HG03280 (cell line): ENCODE measurements at regions not wholly inside any gene's neighbourhood (a gene's known extent, or its start where the extent isn't known, plus 50 kb on each side); places are given as distances from the start of the nearest gene placed in this dataset.
A peak's percentile ranks its signal among the peaks of the same experiment; 100 is the strongest.
"Not testable (repeated sequence)": the region's sequence is repeated elsewhere in the genome, so short reads cannot be mapped to it uniquely, and the experiment has no call there.

Source experiments
- ATAC-seq: cut with Tn5 transposase; IDR thresholded peaks from one replicate; pipeline ENCODE4 v1.9.1; 2021; ENCODE audit warnings: mild to moderate bottlenecking, moderate library complexity; ENCODE audit not compliant: unreplicated experiment

DNA sequence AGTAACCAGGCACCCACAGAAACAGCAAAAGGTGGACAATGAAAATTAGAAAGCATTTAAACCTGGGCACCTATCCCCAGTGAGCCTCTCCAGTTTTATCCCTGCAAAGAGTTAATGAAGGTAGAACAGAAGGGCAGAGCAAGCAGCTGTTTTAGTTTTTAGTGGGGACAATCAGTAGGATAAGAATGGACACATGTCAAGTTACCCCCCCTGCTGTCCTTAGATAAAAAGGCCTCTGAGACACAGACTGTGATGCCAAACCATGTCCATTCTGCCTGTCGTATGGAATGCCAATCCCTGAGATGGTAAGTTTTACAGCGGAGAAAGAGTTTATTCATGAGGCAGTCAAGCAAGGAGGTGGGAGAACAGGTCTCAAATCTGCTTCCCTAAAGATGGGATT lies 162.6 kb upstream of the AGR3 start:
- no peak for ATAC-seq

DNA sequence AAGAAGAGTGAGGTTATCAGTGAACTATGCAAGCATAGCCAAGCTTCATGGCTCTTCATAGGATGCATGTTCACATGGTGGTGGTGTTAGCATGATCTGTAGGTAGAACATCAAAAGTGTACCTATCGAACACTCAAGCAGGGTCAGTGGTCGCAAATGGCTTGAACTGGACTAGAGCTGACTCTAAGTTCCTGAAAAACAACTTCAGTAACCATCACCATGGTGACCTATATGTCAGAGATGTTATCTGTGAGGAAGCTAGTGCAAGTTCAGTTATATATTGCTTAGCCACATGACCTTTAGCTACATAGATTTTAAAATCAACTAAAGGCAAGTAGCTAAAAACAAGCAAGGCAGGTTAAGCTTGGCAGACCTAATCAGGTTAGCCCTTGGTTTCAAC lies 163.1 kb upstream of the AGR3 start:
- ATAC-seq, result no peak

DNA sequence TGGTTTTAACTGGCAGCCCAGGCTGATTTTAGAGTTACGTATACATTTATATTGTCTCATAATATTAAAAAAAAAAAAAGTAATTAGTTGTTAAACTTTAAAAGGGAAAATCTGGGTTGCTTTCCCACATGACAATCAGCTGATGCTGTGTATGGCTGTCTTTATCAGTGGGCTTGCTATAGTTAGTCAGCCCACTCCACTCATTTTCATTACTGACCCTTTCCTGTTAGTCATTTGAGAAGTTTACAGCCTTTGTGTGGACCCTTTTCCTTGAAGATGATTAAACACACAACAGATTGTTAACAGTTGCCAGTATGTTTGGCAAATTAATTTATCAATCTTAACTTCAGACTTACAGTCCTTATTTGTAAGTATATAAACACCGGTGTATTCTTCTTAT lies 164.5 kb upstream of the AGR3 start:
- no peak for ATAC-seq

DNA sequence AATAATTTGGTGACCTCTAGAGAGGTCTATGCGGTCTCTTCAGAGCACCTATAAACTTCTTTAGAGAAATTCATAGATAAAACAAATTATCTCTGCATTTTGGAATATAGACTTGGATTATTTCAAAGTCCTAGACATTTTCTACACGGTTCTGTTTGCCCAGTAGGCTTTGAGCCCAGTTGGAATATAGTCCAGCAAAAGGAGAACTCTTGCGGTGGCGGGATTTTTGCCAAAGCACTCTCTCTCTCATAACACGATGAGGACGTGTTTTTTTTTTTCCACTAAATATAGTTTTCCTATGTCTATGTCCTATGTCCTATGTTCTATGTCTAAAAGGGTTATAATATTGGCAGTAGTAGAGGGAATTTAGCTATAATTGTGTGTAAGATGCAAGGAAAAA lies 164.9 kb upstream of the AGR3 start:
- no peak for ATAC-seq

DNA sequence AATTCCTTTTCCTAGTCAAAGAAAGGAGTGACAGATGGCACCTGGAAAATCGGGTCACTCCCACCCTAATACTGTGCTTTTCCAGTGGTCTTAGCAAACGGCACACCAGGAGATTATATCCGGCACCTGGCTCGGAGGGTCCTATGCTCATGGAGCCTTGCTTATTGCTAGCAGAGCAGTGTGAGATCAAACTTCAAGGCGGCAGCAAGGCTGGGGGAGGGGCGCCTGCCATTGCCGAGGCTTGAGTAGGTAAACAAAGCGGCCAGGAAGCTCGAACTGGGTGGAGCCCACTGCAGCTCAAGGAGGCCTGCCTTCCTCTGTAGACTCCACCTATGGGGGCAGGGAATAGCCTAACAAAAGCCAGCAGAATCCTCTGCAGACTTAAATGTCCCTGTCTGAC lies 171.4 kb upstream of the AGR3 start:
- ATAC-seq, result not testable (repeated sequence)

DNA sequence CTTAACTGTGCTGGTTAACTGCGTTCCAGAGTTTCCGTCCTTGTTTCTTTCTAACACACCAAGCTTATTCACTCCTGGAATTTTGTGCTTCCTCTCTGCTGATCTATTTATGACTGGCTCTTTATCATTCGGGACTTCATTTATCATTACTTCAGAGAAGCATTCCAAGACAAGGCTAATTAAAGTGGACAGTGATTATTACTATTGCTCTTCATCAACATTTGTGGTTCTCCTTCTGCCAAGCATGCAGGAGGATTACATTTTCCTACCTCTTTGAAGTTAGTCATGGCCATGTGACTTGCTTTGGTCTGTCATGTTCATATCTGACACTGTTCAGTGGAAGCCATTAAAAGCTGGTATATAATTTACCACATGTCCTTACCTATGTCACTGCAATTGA lies 172.4 kb upstream of the AGR3 start:
- ATAC-seq, result no peak

DNA sequence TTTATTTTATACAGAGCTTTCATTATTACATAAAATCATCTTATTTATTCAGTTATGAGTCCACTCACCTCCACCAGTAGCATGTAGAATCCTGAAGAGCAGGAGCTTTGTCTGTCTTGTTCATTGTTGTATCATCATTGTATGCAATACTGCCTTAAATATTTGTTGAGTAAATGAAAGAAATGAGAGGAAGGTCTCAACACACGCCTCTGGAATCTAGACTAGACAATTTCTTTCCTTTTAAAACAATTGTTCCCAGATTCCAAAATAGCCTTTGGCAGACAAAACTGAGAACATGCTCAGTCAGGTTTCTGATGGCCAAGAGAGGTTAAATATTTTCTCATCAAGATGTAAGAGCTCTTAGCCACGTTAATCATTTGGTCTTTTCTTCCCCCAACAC lies 173.1 kb upstream of the AGR3 start:
- ATAC-seq, result no peak

DNA sequence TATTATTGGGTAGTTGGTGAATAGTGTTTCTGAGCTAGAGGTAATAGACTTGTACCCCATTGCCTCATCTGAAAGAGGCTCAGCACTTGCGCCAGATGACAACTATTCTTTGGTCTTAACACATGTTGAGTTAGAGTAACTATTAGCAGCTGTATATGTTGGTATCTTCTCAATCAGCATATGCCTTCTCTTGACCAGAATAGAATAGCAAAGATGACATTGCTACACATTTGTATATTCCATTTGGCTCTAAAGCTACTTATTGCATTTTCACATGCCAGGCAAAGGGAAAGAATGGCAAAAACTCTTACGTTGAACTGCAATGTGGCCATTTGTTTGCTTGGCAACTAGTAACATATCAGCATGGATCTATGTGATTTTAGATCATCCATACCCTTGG lies 173.8 kb upstream of the AGR3 start:
- no peak for ATAC-seq

DNA sequence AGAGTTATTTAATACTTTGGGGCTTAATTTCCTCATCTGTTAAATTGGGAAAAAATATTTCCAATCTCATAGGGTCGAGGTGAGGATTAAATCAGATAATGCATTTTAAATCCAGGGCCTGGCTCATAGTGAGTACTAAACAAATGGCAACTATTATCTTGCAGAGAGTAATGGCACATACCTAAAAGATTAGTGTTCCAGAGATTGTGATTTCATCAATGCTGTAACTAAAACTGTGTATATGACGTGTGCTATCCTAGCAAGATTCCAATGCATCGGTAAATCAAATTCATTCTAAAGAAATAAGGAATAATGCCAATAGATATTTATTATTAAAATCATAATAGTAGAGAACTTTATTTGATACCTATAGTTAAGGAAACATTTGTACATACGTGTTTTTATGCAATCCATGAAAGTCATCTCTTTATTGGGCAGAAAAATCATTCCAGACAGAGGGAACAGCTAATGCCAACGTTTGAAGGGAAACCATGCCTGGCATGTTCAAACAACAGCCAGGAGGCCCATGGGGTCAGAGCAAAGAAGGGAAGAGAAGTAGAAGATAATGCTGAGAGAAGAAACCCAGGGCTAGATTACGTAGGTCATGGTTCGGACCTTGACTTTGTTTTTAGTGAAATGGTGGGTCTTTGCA lies 174.8 kb upstream of the AGR3 start:
- ATAC-seq, result no peak

DNA sequence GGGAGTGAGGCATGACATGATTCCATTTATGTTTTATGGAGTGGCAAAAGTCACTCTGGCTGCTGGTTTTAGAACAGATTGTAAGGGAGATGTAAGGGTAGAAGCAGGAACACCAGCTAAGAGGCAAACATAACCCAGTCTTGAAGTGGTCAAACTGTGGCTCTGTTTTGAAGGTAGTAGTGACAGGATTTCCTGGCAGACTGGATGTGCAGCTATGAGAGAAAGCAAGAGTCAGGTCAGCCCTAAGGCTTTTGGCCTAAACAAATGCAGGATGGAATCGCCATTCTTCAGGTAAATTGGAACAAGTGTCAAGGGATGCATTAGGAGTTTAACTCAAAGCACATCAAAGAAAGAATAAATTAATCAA lies 175.3 kb upstream of the AGR3 start:
- ATAC-seq, result no peak

DNA sequence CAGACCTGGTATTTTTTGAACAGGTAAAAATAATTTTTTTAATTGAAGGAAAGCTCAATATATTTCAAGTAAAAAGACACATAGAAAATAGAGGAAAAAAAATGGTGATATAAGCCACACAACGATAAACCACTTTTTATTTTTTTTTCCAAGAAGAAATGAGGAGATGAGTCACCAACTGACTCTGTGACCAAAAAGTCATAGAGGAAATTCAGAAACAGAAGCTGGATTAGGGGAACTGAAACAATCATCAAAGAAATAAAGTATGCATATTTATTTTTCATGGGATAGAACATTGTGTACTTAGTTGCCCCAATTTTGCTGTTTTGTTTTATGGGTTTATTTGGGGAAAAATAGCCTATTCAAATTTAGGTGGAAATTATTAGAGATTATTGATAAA lies 176.8 kb upstream of the AGR3 start:
- ATAC-seq, result no peak

DNA sequence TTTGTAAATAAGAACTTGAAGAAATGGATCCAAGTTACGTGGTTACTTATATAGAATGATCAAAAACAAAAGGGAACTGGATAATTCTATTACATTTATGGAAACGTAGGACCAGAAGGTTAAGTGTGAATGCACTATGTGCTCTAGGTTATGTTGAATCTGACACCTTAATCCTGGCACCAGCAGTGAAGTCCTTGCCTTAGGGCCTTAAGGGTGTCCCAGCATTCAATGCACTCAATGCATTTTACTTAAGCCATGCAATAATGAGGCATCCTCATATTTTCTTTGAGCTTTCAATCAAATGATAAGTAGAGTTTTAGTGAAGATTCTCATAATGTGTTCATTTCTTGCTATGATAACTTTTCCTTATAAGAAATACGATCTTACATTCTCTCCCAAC lies 178.3 kb upstream of the AGR3 start:
- ATAC-seq, result no peak

DNA sequence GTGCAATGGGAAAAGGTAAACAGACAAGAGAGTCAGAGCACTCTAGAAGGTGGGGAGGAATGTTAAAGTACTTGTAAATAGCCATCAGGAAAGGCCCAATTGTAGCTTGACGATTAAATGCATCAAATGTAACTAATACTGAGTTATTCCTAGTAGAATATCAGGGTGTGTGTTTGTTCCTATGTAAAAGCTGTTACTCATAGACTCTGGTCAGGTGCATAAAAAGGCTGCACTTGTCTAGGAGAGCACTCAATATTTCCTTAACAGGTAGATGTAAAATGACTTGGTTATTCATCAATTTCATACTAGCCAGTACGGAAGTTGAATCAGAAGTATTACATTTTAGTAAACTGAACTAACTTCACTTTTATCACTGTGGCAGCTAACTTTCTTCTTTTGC lies 179.7 kb upstream of the AGR3 start:
- ATAC-seq, result no peak

DNA sequence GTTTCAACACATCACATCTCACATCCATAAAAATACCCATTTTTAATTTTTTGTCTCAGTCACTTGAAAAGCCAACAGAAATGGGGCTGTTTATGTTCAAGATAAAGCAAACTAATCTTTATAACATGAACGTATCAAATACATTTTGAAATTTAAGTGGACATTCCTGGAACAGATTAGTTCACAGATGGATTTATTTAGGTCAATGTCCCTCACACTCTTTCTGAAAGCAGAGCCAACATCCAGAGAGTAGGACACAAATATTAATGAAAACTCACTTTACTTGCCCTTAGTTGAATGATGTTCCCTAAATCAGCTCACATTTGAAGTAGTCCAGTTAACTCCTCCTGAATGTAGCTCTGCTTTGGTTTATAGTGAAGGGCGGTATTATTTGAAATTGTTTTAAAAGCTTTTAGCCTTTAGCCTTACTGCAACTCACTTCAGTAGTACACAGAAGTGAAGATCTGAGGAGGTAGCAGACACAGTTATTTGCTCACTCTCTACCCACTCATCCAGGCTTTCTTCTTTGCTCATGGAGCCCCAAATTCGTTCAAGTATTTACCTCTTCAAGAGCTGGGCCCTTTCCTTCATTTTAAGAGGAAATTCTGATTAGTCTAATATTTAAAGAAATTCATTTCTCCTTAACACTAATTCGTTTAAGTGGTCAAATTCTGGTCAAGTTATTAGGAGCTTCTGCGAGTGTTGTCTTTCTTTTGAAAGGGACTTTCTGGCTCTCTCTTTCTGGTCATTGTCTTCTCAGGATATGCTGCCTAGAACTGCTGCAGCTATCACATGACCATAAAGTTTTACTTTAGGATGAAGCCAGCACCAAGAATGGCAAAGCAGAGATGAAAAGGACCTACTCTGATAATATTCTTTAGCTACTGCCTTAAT lies 180.6 kb upstream of the AGR3 start:
- ATAC-seq, result no peak

DNA sequence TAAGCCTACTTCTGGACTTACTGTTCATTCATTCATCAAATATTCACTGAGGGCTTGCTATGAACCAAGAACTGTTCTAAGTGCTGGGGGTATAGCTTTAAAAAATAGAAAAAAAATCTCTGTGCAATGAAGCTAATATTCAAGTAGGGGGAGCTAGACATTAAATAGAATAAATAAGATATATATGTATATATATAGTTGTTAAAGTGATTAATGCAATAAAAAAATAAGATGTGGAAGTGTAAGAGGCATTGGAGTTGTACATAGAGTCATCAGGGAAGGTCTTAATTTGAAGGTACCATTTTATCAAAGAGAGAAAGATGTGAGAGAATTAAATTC lies 181.2 kb upstream of the AGR3 start:
- ATAC-seq, result no peak

DNA sequence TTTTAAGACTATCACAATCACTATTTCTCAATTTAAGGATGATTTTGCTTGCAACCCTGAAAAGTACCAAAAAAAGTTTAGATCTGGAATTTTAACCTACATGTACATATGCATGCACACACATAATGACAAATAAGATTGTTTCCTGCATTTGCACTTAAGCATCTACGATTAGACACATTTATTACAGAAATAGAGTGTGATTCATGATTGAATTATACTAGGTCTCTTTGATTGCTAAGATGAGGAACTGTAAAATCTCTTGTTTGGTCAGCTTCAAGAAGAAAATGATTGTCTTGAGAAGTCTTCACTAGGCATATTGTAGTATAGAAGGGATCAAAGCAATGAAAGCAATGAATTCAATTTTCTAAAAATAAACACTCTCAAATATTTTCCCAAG lies 185.9 kb upstream of the AGR3 start:
- ATAC-seq, result no peak

DNA sequence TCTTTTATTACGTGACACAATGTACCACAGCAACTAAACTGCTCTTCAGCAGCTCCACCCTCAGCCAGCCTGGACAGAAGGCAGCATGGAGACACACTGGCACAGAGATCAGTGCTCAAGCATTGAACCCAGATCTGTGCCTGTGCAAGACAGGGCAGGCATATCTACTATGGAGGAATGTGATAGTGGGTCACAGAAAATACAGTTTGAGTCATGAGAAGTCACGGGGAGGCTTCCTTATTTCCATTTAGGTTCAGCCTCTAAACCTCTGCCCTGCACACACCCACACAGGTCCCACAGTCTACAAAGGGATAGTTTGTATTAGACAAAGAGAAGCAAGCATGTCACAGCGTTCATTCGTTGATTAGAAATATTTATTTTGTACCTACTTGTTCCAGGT lies 187.4 kb upstream of the AGR3 start:
- ATAC-seq, result peak; percentile 48

DNA sequence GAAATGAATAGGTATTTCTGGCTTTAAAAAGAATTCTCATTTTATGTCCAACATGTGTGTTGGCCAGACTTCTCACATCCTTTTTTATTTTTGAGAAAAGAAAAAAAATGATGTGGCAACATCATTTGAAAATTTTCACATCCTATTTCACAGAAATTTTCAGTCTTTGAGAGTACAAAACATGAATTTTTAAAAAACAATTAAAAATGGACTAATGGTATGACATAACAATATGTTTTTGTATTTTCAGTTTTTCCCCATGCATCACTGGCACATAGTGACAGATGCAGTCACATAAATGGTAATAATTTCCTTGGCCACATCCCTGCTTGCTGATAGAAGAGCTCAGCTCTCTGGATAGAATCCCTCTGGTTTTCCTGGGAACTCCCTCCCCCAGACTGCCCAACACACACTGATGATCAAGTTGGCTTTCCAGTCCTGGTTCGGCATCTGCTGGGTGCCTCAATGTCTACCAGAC lies 188.5 kb upstream of the AGR3 start:
- no peak for ATAC-seq

DNA sequence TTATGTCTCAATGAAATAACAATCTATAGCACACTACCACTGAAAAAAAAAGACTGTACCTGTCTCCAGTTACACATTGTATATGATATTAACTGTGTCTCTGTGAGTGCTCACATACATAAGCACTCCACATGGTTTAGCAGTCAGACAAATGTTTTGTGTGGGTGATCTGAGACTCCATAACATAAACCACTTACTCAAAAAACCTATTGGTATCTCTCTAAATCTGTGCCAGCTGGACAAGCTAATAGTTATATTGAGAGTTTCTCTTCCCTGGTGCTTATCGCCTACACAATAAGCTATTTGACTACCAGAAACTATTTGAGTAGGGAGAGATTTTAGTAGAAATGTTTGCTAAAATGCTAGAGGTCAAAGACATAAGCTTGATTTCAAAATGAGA lies 190.1 kb upstream of the AGR3 start:
- ATAC-seq, result peak; percentile 69

DNA sequence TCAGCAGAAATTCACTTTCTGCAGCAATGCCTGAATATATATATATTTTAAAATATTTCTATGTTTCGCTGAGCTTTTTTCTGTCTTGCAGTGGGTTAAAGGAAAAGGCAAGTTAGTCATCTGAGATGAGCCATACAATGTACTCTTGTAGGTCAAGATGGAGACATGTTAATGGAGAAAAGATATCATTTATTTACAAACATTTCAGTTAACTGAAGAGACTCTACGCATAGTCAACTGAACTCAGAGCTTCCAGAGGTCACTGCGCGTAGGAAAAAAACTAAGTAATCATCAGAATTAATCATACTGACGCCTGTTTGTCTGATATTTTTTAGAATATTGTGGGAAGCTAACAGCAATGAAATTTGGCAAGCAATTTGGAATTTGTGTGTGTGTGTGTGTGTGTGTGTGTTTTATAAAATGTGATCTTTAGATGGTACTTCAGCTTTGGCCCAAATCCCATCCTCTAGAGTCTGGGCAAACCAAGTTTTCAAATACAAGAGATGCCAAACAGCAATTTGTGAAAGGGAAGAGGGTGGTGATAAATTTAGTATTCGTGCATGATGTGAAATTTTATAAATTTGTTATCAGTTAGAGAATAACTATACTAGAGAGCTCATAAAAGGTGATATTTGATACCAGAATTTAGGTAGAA lies 193.9 kb upstream of the AGR3 start:
- ATAC-seq, result no peak

DNA sequence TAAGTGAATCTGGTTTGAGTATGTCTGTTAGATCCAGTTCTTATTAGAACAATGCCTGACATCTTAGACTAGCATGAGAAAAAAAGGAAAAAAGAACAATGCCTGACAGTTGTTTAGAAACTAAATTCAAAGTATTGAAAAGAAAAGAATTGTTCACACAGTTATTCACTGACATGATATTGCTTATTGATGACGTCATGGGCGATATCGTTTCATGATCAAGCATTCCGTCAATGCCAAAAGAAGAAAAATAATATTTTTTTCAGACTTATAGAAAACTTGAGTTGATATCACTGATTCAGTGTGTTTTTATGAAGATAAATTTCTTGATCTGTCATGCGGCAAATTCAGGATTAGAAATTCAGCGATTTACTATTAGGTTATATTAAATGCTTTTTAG lies 196.5 kb upstream of the AGR3 start:
- ATAC-seq, result no peak
